CD14-positive monocyte (primary cell): ENCODE measurements at regions not wholly inside any gene's neighbourhood (a gene's known extent, or its start where the extent isn't known, plus 50 kb on each side); places are given as distances from the start of the nearest gene placed in this dataset.

Experiments used
- DNase-seq, 3 donors: peaks; one replicate each; pipeline ENCODE4 v3.0.0-alpha.2; 2011 to 2022
- H2AFZ ChIP-seq: 2 replicates; pipeline ENCODE4 v1.6.0; 2012; ENCODE audit warnings: mild to moderate bottlenecking, low read depth, low read length, inconsistent platforms; ENCODE audit not compliant: insufficient read depth, poor library complexity, severe bottlenecking
- H3K27ac ChIP-seq, 2 donors: 1 replicate in 1 of 2; 2 replicates in 1 of 2; pipeline ENCODE4 v1.5.1; 2012 to 2013; ENCODE audit warnings: low read length in 2 of 2, control low read depth in 1 of 2, inconsistent platforms in 1 of 2, low read depth in 1 of 2, mild to moderate bottlenecking in 1 of 2
- H3K27me3 ChIP-seq, 2 donors: one replicate each; pipeline versions ENCODE4 v1.6.0 to v1.6.1; 2011 to 2013; ENCODE audit warnings: low read length in 2 of 2; ENCODE audit not compliant: control insufficient read depth in 2 of 2, insufficient read depth in 2 of 2
- H3K36me3 ChIP-seq, 2 donors: replicated peaks in 1 of 2; 1 replicate in 1 of 2; 2 replicates in 1 of 2; pipeline versions ENCODE4 v1.5.1 to v1.6.1; 2012 to 2013; ENCODE audit warnings: low read length in 2 of 2, control low read depth in 1 of 2, inconsistent platforms in 1 of 2, mild to moderate bottlenecking in 1 of 2; ENCODE audit not compliant: insufficient read depth in 2 of 2, control insufficient read depth in 1 of 2
- H3K4me1 ChIP-seq, 2 donors: 1 replicate in 1 of 2; 2 replicates in 1 of 2; pipeline versions ENCODE4 v1.5.1 to v1.6.1; 2012 to 2013; ENCODE audit warnings: low read length in 2 of 2, control low read depth in 1 of 2, inconsistent platforms in 1 of 2, mild to moderate bottlenecking in 1 of 2, moderate library complexity in 1 of 2; ENCODE audit not compliant: insufficient read depth in 2 of 2, control insufficient read depth in 1 of 2
- H3K4me2 ChIP-seq: replicated peaks from 2 replicates; pipeline ENCODE3; 2012; ENCODE audit warnings: low read length, moderate library complexity, mild to moderate bottlenecking; ENCODE audit not compliant: poor library complexity, severe bottlenecking; ENCODE audit errors: extremely low read depth
- H3K4me3 ChIP-seq, 3 experiments: fragments of 200-600 bp in 1 of 3; sonication (generic) in 1 of 3; replicated peaks in 1 of 3; 1 replicate in 2 of 3; 2 replicates in 1 of 3; pipeline ENCODE4 v1.5.1; 2011 to 2013; ENCODE audit warnings: low read length in 3 of 3, mild to moderate bottlenecking in 3 of 3, control low read depth in 2 of 3, low read depth in 2 of 3, inconsistent platforms in 1 of 3, moderate library complexity in 1 of 3
- H3K79me2 ChIP-seq: 2 replicates; pipeline ENCODE4 v1.6.0; 2012; ENCODE audit warnings: mild to moderate bottlenecking, control low read depth, inconsistent platforms, low read length, moderate library complexity; ENCODE audit not compliant: insufficient read depth
- H3K9ac ChIP-seq: 2 replicates; pipeline ENCODE4 v1.6.0; 2017; ENCODE audit warnings: low read length, mild to moderate bottlenecking; ENCODE audit not compliant: insufficient read depth, poor library complexity, severe bottlenecking
- H3K9me3 ChIP-seq, 2 donors: replicated peaks in 1 of 2; 1 replicate in 1 of 2; 2 replicates in 1 of 2; pipeline versions ENCODE4 v1.5.1 to v1.6.1; 2012 to 2013; ENCODE audit warnings: low read length in 2 of 2, control low read depth in 1 of 2; ENCODE audit not compliant: control insufficient read depth in 1 of 2, insufficient read depth in 1 of 2
- H4K20me1 ChIP-seq: 2 replicates; pipeline ENCODE4 v1.6.0; 2012; ENCODE audit warnings: mild to moderate bottlenecking, low read length, control low read depth, moderate library complexity; ENCODE audit not compliant: insufficient read depth
- H3K27ac Mint-ChIP-seq, 7 donors: one replicate each; pipeline ENCODE4 v1.8.0; 2020; ENCODE audit warnings: mild to moderate bottlenecking in 7 of 7, mixed read lengths in 7 of 7, moderate library complexity in 6 of 7, inconsistent platforms in 2 of 7
- H3K27me3 Mint-ChIP-seq, 3 donors: one replicate each; pipeline ENCODE4 v1.8.0; 2021 to 2022; ENCODE audit warnings: low read depth in 3 of 3, mild to moderate bottlenecking in 3 of 3, mixed read lengths in 3 of 3, moderate library complexity in 3 of 3, inconsistent platforms in 1 of 3
- H3K36me3 Mint-ChIP-seq, 2 donors: one replicate each; pipeline ENCODE4 v1.8.0; 2020; ENCODE audit warnings: mixed read lengths in 2 of 2, inconsistent platforms in 1 of 2, mild to moderate bottlenecking in 1 of 2
- H3K4me1 Mint-ChIP-seq: one replicate; pipeline ENCODE4 v1.8.0; 2020; ENCODE audit warnings: mild to moderate bottlenecking, mixed read lengths
- H3K4me3 Mint-ChIP-seq, 2 donors: one replicate each; pipeline ENCODE4 v1.8.0; 2020; ENCODE audit warnings: mild to moderate bottlenecking in 2 of 2, mixed read lengths in 2 of 2, moderate library complexity in 1 of 2
- H3K9me3 Mint-ChIP-seq, 7 donors: one replicate each; pipeline ENCODE4 v1.8.0; 2020 to 2022; ENCODE audit warnings: mixed read lengths in 7 of 7, mild to moderate bottlenecking in 6 of 7, moderate library complexity in 6 of 7, inconsistent platforms in 2 of 7
- WGBS: methylation state at CpG from one replicate; pipeline ENCODE4 v1.1.5; 2013; ENCODE audit warnings: missing lambda C conversion rate; ENCODE audit not compliant: insufficient coverage; 5-methylcytosine and 5-hydroxymethylcytosine counted together
- intact Hi-C, 2 donors: fragments of 100-400 bp; cut with micrococcal nuclease; formaldehyde crosslinking; loops; one replicate each; pipeline versions ENCODE4 v1.15.0 to v1.15.1; 2023
- TF ChIP-seq, protein P1 (sequence below): fragments of 200-600 bp; IDR thresholded peaks from one replicate; pipeline ENCODE4 v1.8.0; 2022; ENCODE audit warnings: antibody characterized with exemption, mild to moderate bottlenecking

DNA sequence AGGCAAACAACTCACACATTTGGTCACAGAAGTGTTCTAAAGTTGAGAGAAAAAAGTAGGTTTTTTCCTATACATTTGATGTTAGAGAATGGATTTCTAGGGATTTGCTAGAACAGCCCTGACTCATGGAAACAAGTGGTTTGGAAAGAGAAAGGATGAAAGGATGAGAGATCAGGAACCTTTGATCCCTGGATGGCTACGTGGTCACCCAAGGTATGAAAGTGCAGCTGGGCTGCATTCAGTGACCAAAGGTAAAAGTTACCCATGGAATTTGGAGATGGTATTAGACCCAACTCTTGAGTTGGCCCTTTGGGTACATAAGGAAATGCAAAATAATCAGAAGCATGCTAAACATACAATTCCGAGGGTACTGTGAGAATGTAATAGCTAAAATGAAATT lies 61.3 kb upstream of the SPIN1 start:
- Histone ChIP-seq H3K4me1 (peaks cover 13 to 15% of the 10 kb centered on the region in 2 donors), H3K36me3 (no peaks in the 10 kb centered on the region), H4K20me1 (no peaks in the 10 kb centered on the region), H3K27me3 (no peaks in the 10 kb centered on the region), H2AFZ (no peak overlapping the region), H3K27ac (no peak overlapping the region), H3K4me2 (no peak overlapping the region), H3K79me2 (no peaks in the 10 kb centered on the region), H3K9me3 (peaks cover 0 to 3% of the 10 kb centered on the region in 2 donors), H3K9ac (no peak overlapping the region), H3K4me3 (no peak overlapping the region)
- WGBS: 100% methylated on average over 2 of the region's 2 CpGs
- H3K9me3 Mint-ChIP-seq: peaks cover 0 to 3% (median 0%) of the 10 kb centered on the region in 7 donors
- H3K4me3 Mint-ChIP-seq: no peak overlapping the region
- DNase-seq: no peak
- no peak overlapping the region for H3K27ac Mint-ChIP-seq
- TF ChIP-seq, protein P1, sequence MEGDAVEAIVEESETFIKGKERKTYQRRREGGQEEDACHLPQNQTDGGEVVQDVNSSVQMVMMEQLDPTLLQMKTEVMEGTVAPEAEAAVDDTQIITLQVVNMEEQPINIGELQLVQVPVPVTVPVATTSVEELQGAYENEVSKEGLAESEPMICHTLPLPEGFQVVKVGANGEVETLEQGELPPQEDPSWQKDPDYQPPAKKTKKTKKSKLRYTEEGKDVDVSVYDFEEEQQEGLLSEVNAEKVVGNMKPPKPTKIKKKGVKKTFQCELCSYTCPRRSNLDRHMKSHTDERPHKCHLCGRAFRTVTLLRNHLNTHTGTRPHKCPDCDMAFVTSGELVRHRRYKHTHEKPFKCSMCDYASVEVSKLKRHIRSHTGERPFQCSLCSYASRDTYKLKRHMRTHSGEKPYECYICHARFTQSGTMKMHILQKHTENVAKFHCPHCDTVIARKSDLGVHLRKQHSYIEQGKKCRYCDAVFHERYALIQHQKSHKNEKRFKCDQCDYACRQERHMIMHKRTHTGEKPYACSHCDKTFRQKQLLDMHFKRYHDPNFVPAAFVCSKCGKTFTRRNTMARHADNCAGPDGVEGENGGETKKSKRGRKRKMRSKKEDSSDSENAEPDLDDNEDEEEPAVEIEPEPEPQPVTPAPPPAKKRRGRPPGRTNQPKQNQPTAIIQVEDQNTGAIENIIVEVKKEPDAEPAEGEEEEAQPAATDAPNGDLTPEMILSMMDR: no peak
- H3K27me3 Mint-ChIP-seq: peaks cover 0 to 2% (median 0%) of the 10 kb centered on the region in 3 donors
- intact Hi-C loops: no loop called here
- H3K36me3 Mint-ChIP-seq: no peaks in the 10 kb centered on the region
- H3K4me1 Mint-ChIP-seq: peaks cover 31% of the 10 kb centered on the region

DNA sequence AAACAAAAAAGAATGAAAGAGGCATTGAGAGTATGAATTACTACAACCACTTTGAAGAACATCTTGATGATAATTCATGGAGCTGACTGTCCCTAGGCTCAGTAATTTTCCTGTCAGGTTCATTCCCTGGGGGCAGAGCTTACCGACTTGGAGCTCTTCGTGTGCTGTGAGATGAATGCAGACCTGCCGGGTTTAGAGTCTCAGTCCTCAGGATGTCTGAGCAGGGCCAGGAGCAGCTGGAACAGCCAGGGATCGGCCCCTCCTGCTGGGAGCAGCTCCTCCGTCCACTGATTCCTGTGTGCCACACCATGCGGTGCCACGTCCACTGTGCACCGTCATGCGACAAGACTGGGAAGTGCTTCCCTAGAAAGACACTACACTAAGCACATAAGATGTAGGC lies 62.2 kb upstream of the SPIN1 start:
- intact Hi-C loops: no loop called here
- H3K79me2 ChIP-seq: no peaks in the 10 kb centered on the region
- H3K9me3 ChIP-seq: peaks cover 0 to 3% of the 10 kb centered on the region in 2 donors
- TF ChIP-seq, protein P1: no peak
- no peak overlapping the region for H3K4me2 ChIP-seq
- no peak overlapping the region for H3K27ac Mint-ChIP-seq
- H3K9me3 Mint-ChIP-seq: peaks cover 0 to 3% (median 0%) of the 10 kb centered on the region in 7 donors
- peaks cover 13 to 15% of the 10 kb centered on the region in 2 donors for H3K4me1 ChIP-seq
- H3K27me3 ChIP-seq: no peaks in the 10 kb centered on the region
- H3K36me3 Mint-ChIP-seq: no peaks in the 10 kb centered on the region
- peaks cover 38% of the 10 kb centered on the region for H3K4me1 Mint-ChIP-seq
- no peak overlapping the region for H3K27ac ChIP-seq
- no peak for DNase-seq
- peaks cover 0 to 3% (median 0%) of the 10 kb centered on the region in 3 donors for H3K27me3 Mint-ChIP-seq
- no peak overlapping the region for H2AFZ ChIP-seq
- H3K36me3 ChIP-seq: no peaks in the 10 kb centered on the region
- no peak overlapping the region for H3K4me3 Mint-ChIP-seq
- no peaks in the 10 kb centered on the region for H4K20me1 ChIP-seq
- 98% methylated on average over 6 of the region's 9 CpGs for WGBS
- no peak overlapping the region for H3K4me3 ChIP-seq
- H3K9ac ChIP-seq: no peak overlapping the region
